GM18505 (cell line): ENCODE measurements at regions not wholly inside any gene's neighbourhood (a gene's known extent, or its start where the extent isn't known, plus 50 kb on each side); places are given as distances from the start of the nearest gene placed in this dataset.

Experiments used
- ATAC-seq: cut with Tn5 transposase; IDR thresholded peaks from one replicate; pipeline ENCODE4 v1.9.1; 2021; ENCODE audit not compliant: unreplicated experiment
- POLR2A ChIP-seq: IDR thresholded peaks from 4 replicates; pipeline ENCODE4 v1.6.1; 2011; ENCODE audit warnings: borderline replicate concordance; ENCODE audit not compliant: insufficient read depth, insufficient read length; ENCODE audit errors: extremely low read depth

- ATAC-seq: no peak
- no peak for TF ChIP-seq POLR2A
These were observed 526.2 kb upstream of the ST8SIA4 start for GRCh38 chr5:101429241-101429640.

DNA sequence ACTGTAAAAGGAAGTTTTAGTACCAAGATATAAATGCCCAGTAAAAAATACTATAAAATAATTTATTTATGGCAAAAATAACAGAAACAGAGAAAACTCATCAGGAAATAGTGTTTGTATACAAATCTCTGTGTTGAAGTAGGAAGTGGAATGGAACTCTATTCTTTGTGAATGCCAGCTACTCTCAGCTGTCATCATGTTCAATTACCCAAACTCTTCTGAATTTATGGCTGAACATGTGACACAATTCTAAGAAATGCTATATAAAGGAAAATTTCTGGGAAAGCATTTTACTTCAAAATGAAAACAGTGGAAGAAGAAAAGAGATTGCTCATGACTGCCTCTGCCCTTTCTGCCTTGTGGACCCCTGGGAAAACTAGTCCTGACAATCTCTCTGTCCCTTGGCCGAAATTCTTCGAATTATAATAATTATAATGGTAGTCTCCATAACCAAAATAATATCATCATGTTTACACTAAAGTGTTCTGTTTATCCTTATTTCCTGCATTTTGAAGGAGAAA lies 522.3 kb upstream of the ST8SIA4 start:
- ATAC-seq: no peak
- TF ChIP-seq POLR2A: no peak

GRCh38 chr5:101424530-101425175 lies 521.6 kb upstream of the ST8SIA4 start:
- ATAC-seq: no peak

DNA sequence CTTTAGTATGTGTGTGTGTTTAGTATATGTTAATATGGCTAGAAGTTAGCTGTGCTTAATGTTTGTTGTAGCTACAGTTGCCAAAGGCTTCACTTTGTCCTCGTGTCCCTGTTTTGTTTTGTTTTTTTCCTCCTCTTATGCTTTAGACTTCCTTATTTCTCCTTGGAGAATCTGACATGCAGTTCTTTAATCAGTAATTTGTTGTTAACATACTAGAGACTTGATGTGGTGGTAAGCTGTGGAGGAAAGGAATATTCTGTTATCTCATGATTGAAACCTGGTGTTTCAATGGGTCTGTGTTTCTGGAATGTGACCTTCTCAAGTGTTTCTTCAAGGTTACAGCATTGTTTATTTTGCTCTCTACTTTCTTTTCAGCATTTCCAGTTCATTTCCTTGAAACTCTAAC lies 515.6 kb upstream of the ST8SIA4 start:
- TF ChIP-seq POLR2A: no peak
- no peak for ATAC-seq

More at GRCh38 chr5:101424530-101425175, 521.6 kb upstream of the ST8SIA4 start:
- TF ChIP-seq POLR2A: no peak

GRCh38 chr5:101404531-101404930 lies 501.4 kb upstream of the ST8SIA4 start:
- ATAC-seq: no peak
- TF ChIP-seq POLR2A: no peak

- no peak for ATAC-seq
- no peak for TF ChIP-seq POLR2A
These were observed 490.8 kb upstream of the ST8SIA4 start for GRCh38 chr5:101393795-101394450.

DNA sequence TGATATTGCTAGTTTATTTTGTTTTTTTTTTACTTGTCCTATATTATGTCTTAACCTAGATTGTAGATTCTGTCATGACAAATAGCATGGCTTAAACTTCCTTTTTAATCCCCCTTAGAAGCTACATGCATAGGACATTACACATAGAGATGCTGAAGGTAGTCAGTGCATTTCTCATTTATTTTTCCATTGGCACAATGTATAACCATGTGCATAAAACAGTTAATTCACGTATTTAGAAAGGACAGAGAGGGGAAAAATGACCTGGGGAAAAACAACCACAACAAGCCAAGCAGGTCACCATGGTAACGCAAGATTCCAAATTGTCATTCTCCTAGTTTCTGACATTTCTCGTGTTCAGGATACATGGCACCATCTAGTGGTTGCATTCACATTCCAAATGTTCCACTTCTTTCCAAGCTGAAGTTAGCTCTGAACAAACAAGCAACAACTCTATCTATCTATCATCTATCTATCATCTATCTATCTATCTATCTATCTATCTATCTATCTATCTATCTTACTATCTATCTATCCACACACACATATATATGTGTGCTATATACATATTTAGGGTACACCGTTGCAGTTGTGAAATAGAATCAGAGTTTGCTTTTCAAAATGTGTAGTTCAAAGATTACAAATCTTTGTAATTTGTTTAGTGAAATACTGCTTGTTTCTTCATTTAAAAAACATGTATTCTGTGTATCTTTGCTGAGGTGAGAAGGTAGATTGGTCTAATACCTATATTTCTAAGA lies 487.2 kb upstream of the ST8SIA4 start:
- ATAC-seq: no peak
- TF ChIP-seq POLR2A: no peak

- TF ChIP-seq POLR2A: no peak
- ATAC-seq: no peak
These were observed 482.2 kb upstream of the ST8SIA4 start for GRCh38 chr5:101385276-101385675.

DNA sequence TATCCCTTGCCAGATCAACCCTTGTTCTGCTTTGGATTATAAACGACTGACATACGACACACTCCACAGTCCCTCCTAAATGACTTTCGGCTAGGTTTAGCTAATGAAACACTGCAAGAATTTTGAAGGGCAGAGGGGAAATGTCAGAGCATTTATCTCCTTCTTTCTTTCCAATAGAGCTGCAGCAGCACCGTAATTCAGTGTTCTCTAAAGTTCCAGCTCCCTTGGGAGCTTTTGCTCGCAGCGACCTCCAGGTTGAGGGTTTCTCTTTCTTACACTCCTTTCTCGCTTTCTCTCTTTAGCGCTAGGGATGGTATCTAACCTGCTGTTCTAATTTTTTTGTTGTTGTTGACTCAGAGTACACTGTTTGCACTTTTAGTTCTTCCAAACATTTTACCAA lies 467.1 kb upstream of the ST8SIA4 start:
- no peak for ATAC-seq
- TF ChIP-seq POLR2A: no peak

GRCh38 chr5:101364469-101364868 lies 461.4 kb upstream of the ST8SIA4 start:
- no peak for TF ChIP-seq POLR2A
- ATAC-seq: no peak

GRCh38 chr5:101362067-101362466 lies 459.0 kb upstream of the ST8SIA4 start:
- ATAC-seq: no peak
- TF ChIP-seq POLR2A: no peak

- ATAC-seq: no peak
- TF ChIP-seq POLR2A: no peak
These were observed 443.8 kb upstream of the ST8SIA4 start for GRCh38 chr5:101346906-101347305.

DNA sequence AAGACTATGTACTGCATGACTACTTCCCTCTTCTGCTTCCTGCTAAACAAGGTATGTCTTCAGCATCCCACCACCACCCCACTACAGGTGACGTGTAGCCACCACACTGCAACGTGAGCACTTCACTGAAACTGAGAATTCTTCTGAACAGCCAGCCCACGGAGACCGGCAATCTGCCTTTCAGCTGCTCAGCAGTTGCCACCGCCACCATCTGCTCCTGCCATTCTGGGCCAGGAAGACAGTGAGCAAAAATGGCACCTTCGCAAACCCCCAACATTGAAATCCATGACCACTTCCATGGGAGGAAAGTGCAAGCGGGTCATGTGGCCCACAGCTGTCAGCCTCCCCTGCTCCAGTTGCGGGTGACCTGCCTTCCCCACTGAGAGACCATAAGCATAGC lies 443.4 kb upstream of the ST8SIA4 start:
- no peak for ATAC-seq
- TF ChIP-seq POLR2A: no peak
